ENCODE measurements at regions not wholly inside any gene's neighbourhood (a gene's known extent, or its start where the extent isn't known, plus 50 kb on each side); places are given as distances from the start of the nearest gene placed in this dataset.

DNA sequence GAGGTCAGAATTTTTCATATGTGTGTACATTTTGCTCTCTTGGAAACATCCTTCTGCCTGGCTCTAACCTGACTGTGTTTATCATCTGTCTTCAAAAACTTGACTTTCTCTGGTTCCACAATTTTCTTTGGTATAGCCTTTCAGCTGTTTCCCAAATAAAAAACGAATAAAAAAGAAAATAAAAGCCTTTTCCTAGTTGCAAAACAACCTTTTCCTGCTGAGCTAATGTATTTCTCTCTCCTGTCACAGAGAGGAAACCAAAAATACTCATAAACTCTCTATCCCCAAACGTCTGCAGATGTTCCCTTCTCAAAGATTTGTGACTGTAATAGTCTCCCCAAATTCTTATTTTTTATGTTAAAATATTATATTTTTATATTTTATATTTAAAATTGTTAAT is 505.3 kb upstream of the SLC39A10 start:
- Histone ChIP-seq H3K79me2 (ENCODE audit: control insufficient read depth in 1 of 2, insufficient read depth in 2 of 2, low read length in 2 of 2) (no peaks in the 10 kb centered on the region), H2BK15ac (ENCODE audit: low read length) (no peak overlapping the region), H3K4me1 (replicated peaks in 1 of 4; ENCODE audit: control insufficient read depth in 3 of 4, insufficient read depth in 4 of 4, low read length in 3 of 4) (no peaks in the 10 kb centered on the region), H3K27me3 (replicated peaks in 1 of 4; ENCODE audit: control insufficient read depth in 3 of 4, extremely low read depth in 1 of 4, insufficient read depth in 3 of 4, low read length in 3 of 4) (no peaks in the 10 kb centered on the region), H2AK5ac (ENCODE audit: low read depth, low read length) (no peak overlapping the region), H3K23me2 (ENCODE audit: low read depth, low read length) (no peaks in the 10 kb centered on the region), H3K14ac (ENCODE audit: insufficient read length) (no peak overlapping the region), H3K23ac (ENCODE audit: insufficient read length) (no peak overlapping the region), H3K18ac (ENCODE audit: extremely low read depth, low read length) (no peak overlapping the region), H3K9ac (replicated peaks in 1 of 4; ENCODE audit: extremely low read depth in 1 of 4, low read depth in 3 of 4, low read length in 3 of 4) (no peak overlapping the region), H2AFZ (ENCODE audit: low read length) (no peak overlapping the region), H3K4me2 (ENCODE audit: insufficient read depth in 1 of 2, low read depth in 2 of 2, low read length in 2 of 2) (no peak overlapping the region), H3K4ac (replicated peaks; ENCODE audit: insufficient read length, low read depth, low read length) (no peak overlapping the region), H2BK20ac (ENCODE audit: low read length) (no peak overlapping the region), H3K9me3 (ENCODE audit: insufficient read depth in 2 of 2, low read depth in 1 of 2, low read length in 1 of 2) (no peaks in the 10 kb centered on the region), H3K36me3 (ENCODE audit: control insufficient read depth in 2 of 4, insufficient read depth in 4 of 4, low read length in 3 of 4) (no peaks in the 10 kb centered on the region), H4K20me1 (replicated peaks in 1 of 2; ENCODE audit: control insufficient read depth in 1 of 2, insufficient read depth in 2 of 2, low read length in 2 of 2) (no peaks in the 10 kb centered on the region), H4K5ac (ENCODE audit: insufficient read length, low read depth, low read length) (no peak overlapping the region), H2BK12ac (ENCODE audit: low read depth, low read length) (no peak overlapping the region), H2BK5ac (ENCODE audit: low read depth, low read length) (no peak overlapping the region), H3K79me1 (ENCODE audit: low read depth, low read length) (no peaks in the 10 kb centered on the region), H3K27ac (ENCODE audit: low read depth, low read length) (no peak overlapping the region), H2BK120ac (replicated peaks; ENCODE audit: low read depth, low read length) (no peak overlapping the region), H3K4me3 (ENCODE audit: extremely low read depth in 1 of 4, insufficient read depth in 2 of 4, low read depth in 3 of 4, low read length in 4 of 4) (no peak overlapping the region), H3K56ac (replicated peaks; ENCODE audit: insufficient read length, low read depth, low read length) (no peak overlapping the region), H4K91ac (replicated peaks; ENCODE audit: insufficient read length, low read length) (no peak overlapping the region), H4K8ac (ENCODE audit: extremely low read depth, insufficient read depth, low read length) (no peak overlapping the region)
- POLR2A ChIA-PET (ENCODE audit: partially characterized antibody), result no interaction called here
- DNase-seq (ENCODE audit: low read depth in 1 of 2, low spot score in 2 of 2) (no peak), FAIRE-seq (no peak)
- WGBS, 2 experiments (ENCODE audit: extremely low coverage in 1 of 2, insufficient coverage in 1 of 2, insufficient read length in 1 of 2, insufficient replicate concordance in 2 of 2, low coverage in 1 of 2, low lambda C conversion rate in 2 of 2, missing lambda C conversion rate in 1 of 2), result 46% methylated on average over 2 of the region's 2 CpGs; no CpG with 5 or more reads in 1 of the 2 experiments
- TF ChIP-seq CEBPB (IDR thresholded peaks at IDR 0.05; ENCODE audit: low read depth, low read length) (no peak), KDM5A (IDR thresholded peaks at IDR 0.05; ENCODE audit: low read length) (no peak), CBX5 (IDR thresholded peaks at IDR 0.05; ENCODE audit: low read depth, low read length) (no peak), CHD2 (IDR thresholded peaks at IDR 0.05; ENCODE audit: low read length) (no peak), EP300 (IDR thresholded peaks at IDR 0.05; ENCODE audit: borderline replicate concordance in 1 of 2, low read depth in 2 of 2, low read length in 2 of 2) (no peak)
- TF ChIP-seq, protein P1, sequence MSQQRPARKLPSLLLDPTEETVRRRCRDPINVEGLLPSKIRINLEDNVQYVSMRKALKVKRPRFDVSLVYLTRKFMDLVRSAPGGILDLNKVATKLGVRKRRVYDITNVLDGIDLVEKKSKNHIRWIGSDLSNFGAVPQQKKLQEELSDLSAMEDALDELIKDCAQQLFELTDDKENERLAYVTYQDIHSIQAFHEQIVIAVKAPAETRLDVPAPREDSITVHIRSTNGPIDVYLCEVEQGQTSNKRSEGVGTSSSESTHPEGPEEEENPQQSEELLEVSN (IDR thresholded peaks at IDR 0.05), result no peak
- CTCF ChIA-PET (ENCODE audit: partially characterized antibody), result no interaction called here
